ENCODE measurements at regions not wholly inside any gene's neighbourhood (a gene's known extent, or its start where the extent isn't known, plus 50 kb on each side); places are given as distances from the start of the nearest gene placed in this dataset.

GRCh38 chr18:49682173-49682802, 120.4 kb downstream of the LIPG start:
- no peaks in the 10 kb centered on the region for H3K27me3 ChIP-seq (ENCODE audit: control insufficient read depth in 1 of 2, insufficient read depth in 2 of 2, low read length in 2 of 2)
- H3K27ac ChIP-seq (ENCODE audit: low read depth in 2 of 2, low read length in 1 of 2): no peak overlapping the region
- 80 to 86% methylated on average over 8 of the region's 8 CpGs for WGBS, 2 donors
- H3K36me3 ChIP-seq (ENCODE audit: control insufficient read depth in 2 of 2, insufficient read depth in 2 of 2, low read length in 1 of 2): no peaks in the 10 kb centered on the region
- no peak overlapping the region for H3K4me3 ChIP-seq (ENCODE audit: low read depth in 1 of 2, low read length in 2 of 2)
- H3K9me3 ChIP-seq (ENCODE audit: control insufficient read depth in 2 of 2, insufficient read depth in 1 of 2, low read depth in 1 of 2, low read length in 1 of 2): no peaks in the 10 kb centered on the region
- H3K4me1 ChIP-seq (ENCODE audit: control insufficient read depth in 2 of 2, insufficient read depth in 2 of 2, low read length in 1 of 2): no peaks in the 10 kb centered on the region

GRCh38 chr18:49681387-49681786, 119.5 kb downstream of the LIPG start:
- no peaks in the 10 kb centered on the region for H3K27me3 ChIP-seq (ENCODE audit: control insufficient read depth in 1 of 2, insufficient read depth in 2 of 2, low read length in 2 of 2)
- WGBS, 2 donors: 73 to 74% methylated on average over 4 of the region's 4 CpGs
- no peak overlapping the region for H3K27ac ChIP-seq (ENCODE audit: low read depth in 2 of 2, low read length in 1 of 2)
- no peaks in the 10 kb centered on the region for H3K4me1 ChIP-seq (ENCODE audit: control insufficient read depth in 2 of 2, insufficient read depth in 2 of 2, low read length in 1 of 2)
- no peaks in the 10 kb centered on the region for H3K36me3 ChIP-seq (ENCODE audit: control insufficient read depth in 2 of 2, insufficient read depth in 2 of 2, low read length in 1 of 2)
- no peaks in the 10 kb centered on the region for H3K9me3 ChIP-seq (ENCODE audit: control insufficient read depth in 2 of 2, insufficient read depth in 1 of 2, low read depth in 1 of 2, low read length in 1 of 2)
- no peak overlapping the region for H3K4me3 ChIP-seq (ENCODE audit: low read depth in 1 of 2, low read length in 2 of 2)

GRCh38 chr18:49678440-49678839, 116.6 kb downstream of the LIPG start:
- Histone ChIP-seq H3K36me3 (ENCODE audit: control insufficient read depth in 2 of 2, insufficient read depth in 2 of 2, low read length in 1 of 2) (no peaks in the 10 kb centered on the region), H3K27me3 (ENCODE audit: control insufficient read depth in 1 of 2, insufficient read depth in 2 of 2, low read length in 2 of 2) (no peaks in the 10 kb centered on the region), H3K4me3 (ENCODE audit: low read depth in 1 of 2, low read length in 2 of 2) (no peak overlapping the region), H3K27ac (ENCODE audit: low read depth in 2 of 2, low read length in 1 of 2) (no peak overlapping the region), H3K4me1 (ENCODE audit: control insufficient read depth in 2 of 2, insufficient read depth in 2 of 2, low read length in 1 of 2) (no peaks in the 10 kb centered on the region), H3K9me3 (ENCODE audit: control insufficient read depth in 2 of 2, insufficient read depth in 1 of 2, low read depth in 1 of 2, low read length in 1 of 2) (no peaks in the 10 kb centered on the region)
- WGBS, 2 donors: 73 to 78% methylated on average over 3 of the region's 3 CpGs

GRCh38 chr18:49677762-49678413, 116.0 kb downstream of the LIPG start:
- Histone ChIP-seq H3K4me1 (ENCODE audit: control insufficient read depth in 2 of 2, insufficient read depth in 2 of 2, low read length in 1 of 2) (no peaks in the 10 kb centered on the region), H3K9me3 (ENCODE audit: control insufficient read depth in 2 of 2, insufficient read depth in 1 of 2, low read depth in 1 of 2, low read length in 1 of 2) (no peaks in the 10 kb centered on the region), H3K4me3 (ENCODE audit: low read depth in 1 of 2, low read length in 2 of 2) (no peak overlapping the region), H3K27ac (ENCODE audit: low read depth in 2 of 2, low read length in 1 of 2) (no peak overlapping the region), H3K36me3 (ENCODE audit: control insufficient read depth in 2 of 2, insufficient read depth in 2 of 2, low read length in 1 of 2) (no peaks in the 10 kb centered on the region), H3K27me3 (ENCODE audit: control insufficient read depth in 1 of 2, insufficient read depth in 2 of 2, low read length in 2 of 2) (no peaks in the 10 kb centered on the region)
- 50 to 60% methylated on average over 10 of the region's 10 CpGs for WGBS, 2 donors

GRCh38 chr18:49677081-49677480, 115.2 kb downstream of the LIPG start:
- H3K27me3 ChIP-seq (ENCODE audit: control insufficient read depth in 1 of 2, insufficient read depth in 2 of 2, low read length in 2 of 2): no peaks in the 10 kb centered on the region
- no peaks in the 10 kb centered on the region for H3K9me3 ChIP-seq (ENCODE audit: control insufficient read depth in 2 of 2, insufficient read depth in 1 of 2, low read depth in 1 of 2, low read length in 1 of 2)
- WGBS, 2 donors: 85 to 89% methylated on average over 4 of the region's 4 CpGs
- no peak overlapping the region for H3K4me3 ChIP-seq (ENCODE audit: low read depth in 1 of 2, low read length in 2 of 2)
- no peaks in the 10 kb centered on the region for H3K4me1 ChIP-seq (ENCODE audit: control insufficient read depth in 2 of 2, insufficient read depth in 2 of 2, low read length in 1 of 2)
- H3K36me3 ChIP-seq (ENCODE audit: control insufficient read depth in 2 of 2, insufficient read depth in 2 of 2, low read length in 1 of 2): no peaks in the 10 kb centered on the region
- no peak overlapping the region for H3K27ac ChIP-seq (ENCODE audit: low read depth in 2 of 2, low read length in 1 of 2)

- H3K9me3 ChIP-seq (ENCODE audit: control insufficient read depth in 2 of 2, insufficient read depth in 1 of 2, low read depth in 1 of 2, low read length in 1 of 2): no peaks in the 10 kb centered on the region
These were observed 111.4 kb downstream of the LIPG start for GRCh38 chr18:49673281-49673680.

GRCh38 chr18:49672853-49673252, 111.0 kb downstream of the LIPG start:
- H3K36me3 ChIP-seq (ENCODE audit: control insufficient read depth in 2 of 2, insufficient read depth in 2 of 2, low read length in 1 of 2): no peaks in the 10 kb centered on the region
- H3K27me3 ChIP-seq (ENCODE audit: control insufficient read depth in 1 of 2, insufficient read depth in 2 of 2, low read length in 2 of 2): no peaks in the 10 kb centered on the region
- no peaks in the 10 kb centered on the region for H3K4me1 ChIP-seq (ENCODE audit: control insufficient read depth in 2 of 2, insufficient read depth in 2 of 2, low read length in 1 of 2)
- no peak overlapping the region for H3K4me3 ChIP-seq (ENCODE audit: low read depth in 1 of 2, low read length in 2 of 2)
- H3K27ac ChIP-seq (ENCODE audit: low read depth in 2 of 2, low read length in 1 of 2): no peak overlapping the region
- WGBS, 2 donors: 80 to 83% methylated on average over 1 of the region's 1 CpG
- no peaks in the 10 kb centered on the region for H3K9me3 ChIP-seq (ENCODE audit: control insufficient read depth in 2 of 2, insufficient read depth in 1 of 2, low read depth in 1 of 2, low read length in 1 of 2)

More at GRCh38 chr18:49673281-49673680, 111.4 kb downstream of the LIPG start:
- 89% methylated on average over 5 of the region's 5 CpGs for WGBS, 2 donors
- Histone ChIP-seq H3K27me3 (ENCODE audit: control insufficient read depth in 1 of 2, insufficient read depth in 2 of 2, low read length in 2 of 2) (no peaks in the 10 kb centered on the region), H3K27ac (ENCODE audit: low read depth in 2 of 2, low read length in 1 of 2) (no peak overlapping the region), H3K4me1 (ENCODE audit: control insufficient read depth in 2 of 2, insufficient read depth in 2 of 2, low read length in 1 of 2) (no peaks in the 10 kb centered on the region), H3K4me3 (ENCODE audit: low read depth in 1 of 2, low read length in 2 of 2) (no peak overlapping the region), H3K36me3 (ENCODE audit: control insufficient read depth in 2 of 2, insufficient read depth in 2 of 2, low read length in 1 of 2) (no peaks in the 10 kb centered on the region)

GRCh38 chr18:49669403-49669802, 107.5 kb downstream of the LIPG start:
- no peak overlapping the region for H3K4me3 ChIP-seq (ENCODE audit: low read depth in 1 of 2, low read length in 2 of 2)
- H3K27me3 ChIP-seq (ENCODE audit: control insufficient read depth in 1 of 2, insufficient read depth in 2 of 2, low read length in 2 of 2): no peaks in the 10 kb centered on the region
- no peaks in the 10 kb centered on the region for H3K9me3 ChIP-seq (ENCODE audit: control insufficient read depth in 2 of 2, insufficient read depth in 1 of 2, low read depth in 1 of 2, low read length in 1 of 2)
- H3K4me1 ChIP-seq (ENCODE audit: control insufficient read depth in 2 of 2, insufficient read depth in 2 of 2, low read length in 1 of 2): no peaks in the 10 kb centered on the region
- H3K27ac ChIP-seq (ENCODE audit: low read depth in 2 of 2, low read length in 1 of 2): no peak overlapping the region
- WGBS, 2 donors: 63 to 72% methylated on average over 5 of the region's 5 CpGs
- no peaks in the 10 kb centered on the region for H3K36me3 ChIP-seq (ENCODE audit: control insufficient read depth in 2 of 2, insufficient read depth in 2 of 2, low read length in 1 of 2)

- Histone ChIP-seq H3K27me3 (ENCODE audit: control insufficient read depth in 1 of 2, insufficient read depth in 2 of 2, low read length in 2 of 2) (no peaks in the 10 kb centered on the region), H3K9me3 (ENCODE audit: control insufficient read depth in 2 of 2, insufficient read depth in 1 of 2, low read depth in 1 of 2, low read length in 1 of 2) (no peaks in the 10 kb centered on the region), H3K27ac (ENCODE audit: low read depth in 2 of 2, low read length in 1 of 2) (no peak overlapping the region), H3K4me1 (ENCODE audit: control insufficient read depth in 2 of 2, insufficient read depth in 2 of 2, low read length in 1 of 2) (no peaks in the 10 kb centered on the region), H3K4me3 (ENCODE audit: low read depth in 1 of 2, low read length in 2 of 2) (no peak overlapping the region), H3K36me3 (ENCODE audit: control insufficient read depth in 2 of 2, insufficient read depth in 2 of 2, low read length in 1 of 2) (no peaks in the 10 kb centered on the region)
- WGBS, 2 donors: 26 to 33% methylated on average over 8 of the region's 8 CpGs
These were observed 106.9 kb downstream of the LIPG start for GRCh38 chr18:49668574-49669275.

Data from esophagus (tissue), 2 donors.